Vagina (tissue), 2 donors: ENCODE measurements at regions not wholly inside any gene's neighbourhood (a gene's known extent, or its start where the extent isn't known, plus 50 kb on each side); places are given as distances from the start of the nearest gene placed in this dataset.

Experiments
- DNase-seq, 2 donors: peaks; one replicate each; pipeline ENCODE4 v3.0.0-alpha.2; 2017; ENCODE audit errors: extremely low spot score in 2 of 2
- H3K27ac ChIP-seq: fragments of 200-600 bp; sonication (generic); one replicate; pipeline ENCODE4 v1.5.1; 2019
- H3K27me3 ChIP-seq: fragments of 200-600 bp; sonication (generic); one replicate; pipeline ENCODE4 v1.5.1; 2019
- H3K36me3 ChIP-seq, 2 donors: fragments of 200-600 bp; sonication (generic); one replicate each; pipeline ENCODE4 v1.5.1; 2017 to 2019
- H3K4me1 ChIP-seq: fragments of 200-600 bp; sonication (generic); one replicate; pipeline ENCODE4 v1.5.1; 2019
- H3K4me3 ChIP-seq, 2 donors: fragments of 200-600 bp; sonication (generic); 1 replicate in 1 of 2; 2 replicates in 1 of 2; pipeline ENCODE4 v1.5.1; 2016 to 2019
- H3K9me3 ChIP-seq: fragments of 200-600 bp; sonication (generic); one replicate; pipeline ENCODE4 v1.5.1; 2019
- CTCF ChIP-seq, 3 experiments: fragments of 450-650 bp in 2 of 3; fragments of 200-600 bp in 1 of 3; sonication (generic) in 1 of 3; IDR thresholded peaks; one replicate each; pipeline ENCODE4 v1.5.1; 2017 to 2019; ENCODE audit warnings: antibody characterized with exemption in 3 of 3, mild to moderate bottlenecking in 2 of 3, moderate library complexity in 2 of 3
- POLR2A ChIP-seq, 2 donors: fragments of 450-650 bp; IDR thresholded peaks; one replicate each; pipeline ENCODE4 v1.6.1; 2017; ENCODE audit warnings: antibody characterized with exemption in 2 of 2, mild to moderate bottlenecking in 2 of 2, moderate library complexity in 2 of 2
- POLR2AphosphoS5 ChIP-seq, 2 donors: sonication (generic); formaldehyde crosslinking; IDR thresholded peaks; one replicate each; pipeline ENCODE4 v1.9.0; 2017; ENCODE audit warnings: antibody characterized with exemption in 2 of 2, mild to moderate bottlenecking in 2 of 2, low read depth in 1 of 2; ENCODE audit not compliant: insufficient read depth in 1 of 2
- intact Hi-C: fragments of 100-400 bp; cut with DNase I; formaldehyde crosslinking; loops from one replicate; pipeline ENCODE4 v1.15.1; 2023

- Histone ChIP-seq H3K36me3 (no peaks in the 10 kb centered on the region), H3K27me3 (no peaks in the 10 kb centered on the region), H3K4me3 (no peak overlapping the region), H3K4me1 (no peaks in the 10 kb centered on the region), H3K9me3 (no peaks in the 10 kb centered on the region), H3K27ac (no peak overlapping the region)
- intact Hi-C loops: no loop called here
- TF ChIP-seq POLR2A (IDR thresholded peaks at IDR 0.05): no peak
- no peak for TF ChIP-seq POLR2AphosphoS5 (IDR thresholded peaks at IDR 0.05; ENCODE audit: insufficient read depth in 1 of 2, low read depth in 1 of 2)
- TF ChIP-seq CTCF (IDR thresholded peaks at IDR 0.05): no peak
- no peak for DNase-seq
Observed at GRCh38 chr13:83825676-83826075, 56.6 kb downstream of the SLITRK1 start.

DNA sequence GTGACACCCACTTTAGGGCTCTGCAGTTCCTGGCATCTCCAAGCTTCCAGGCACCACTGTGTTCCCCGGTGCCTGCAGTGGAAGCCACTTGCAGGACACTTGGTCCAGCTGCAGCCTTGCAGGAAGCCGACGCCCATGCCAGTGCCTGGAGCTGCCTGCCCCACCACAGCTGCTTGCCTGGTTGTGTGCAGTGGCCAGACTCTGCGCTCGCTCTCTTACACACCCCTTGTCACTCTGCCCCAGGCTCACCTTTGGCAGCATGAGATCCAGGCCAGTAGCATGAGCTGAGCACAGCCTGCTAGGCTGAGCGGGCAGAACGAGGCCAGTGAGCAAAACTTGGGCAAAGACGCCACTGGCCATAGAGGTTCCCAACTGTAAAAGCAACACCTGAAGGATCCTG, 57.7 kb downstream of the SLITRK1 start:
- no peak overlapping the region for H3K4me3 ChIP-seq
- intact Hi-C loops: no loop called here
- no peaks in the 10 kb centered on the region for H3K4me1 ChIP-seq
- H3K27ac ChIP-seq: no peak overlapping the region
- no peak for DNase-seq
- no peak for TF ChIP-seq POLR2AphosphoS5 (IDR thresholded peaks at IDR 0.05; ENCODE audit: insufficient read depth in 1 of 2, low read depth in 1 of 2)
- no peak for TF ChIP-seq CTCF (IDR thresholded peaks at IDR 0.05)
- TF ChIP-seq POLR2A (IDR thresholded peaks at IDR 0.05): no peak
- no peaks in the 10 kb centered on the region for H3K9me3 ChIP-seq
- no peaks in the 10 kb centered on the region for H3K27me3 ChIP-seq
- H3K36me3 ChIP-seq: no peaks in the 10 kb centered on the region

- Histone ChIP-seq H3K36me3 (no peaks in the 10 kb centered on the region), H3K27me3 (no peaks in the 10 kb centered on the region), H3K4me3 (no peak overlapping the region), H3K9me3 (no peaks in the 10 kb centered on the region), H3K4me1 (no peaks in the 10 kb centered on the region), H3K27ac (no peak overlapping the region)
- no peak for DNase-seq
- TF ChIP-seq POLR2A (IDR thresholded peaks at IDR 0.05) (no peak), CTCF (IDR thresholded peaks at IDR 0.05) (no peak), POLR2AphosphoS5 (IDR thresholded peaks at IDR 0.05; ENCODE audit: insufficient read depth in 1 of 2, low read depth in 1 of 2) (no peak)
- intact Hi-C loops: no loop called here
Observed at GRCh38 chr13:83824120-83824519, 58.2 kb downstream of the SLITRK1 start.

GRCh38 chr13:83819611-83820010, 62.7 kb downstream of the SLITRK1 start:
- Histone ChIP-seq H3K36me3 (no peaks in the 10 kb centered on the region), H3K9me3 (no peaks in the 10 kb centered on the region), H3K4me1 (no peaks in the 10 kb centered on the region), H3K4me3 (no peak overlapping the region), H3K27ac (no peak overlapping the region), H3K27me3 (no peaks in the 10 kb centered on the region)
- TF ChIP-seq CTCF (IDR thresholded peaks at IDR 0.05): no peak
- TF ChIP-seq POLR2A (IDR thresholded peaks at IDR 0.05): no peak
- TF ChIP-seq POLR2AphosphoS5 (IDR thresholded peaks at IDR 0.05; ENCODE audit: insufficient read depth in 1 of 2, low read depth in 1 of 2): no peak
- intact Hi-C loops: no loop called here
- no peak for DNase-seq

DNA sequence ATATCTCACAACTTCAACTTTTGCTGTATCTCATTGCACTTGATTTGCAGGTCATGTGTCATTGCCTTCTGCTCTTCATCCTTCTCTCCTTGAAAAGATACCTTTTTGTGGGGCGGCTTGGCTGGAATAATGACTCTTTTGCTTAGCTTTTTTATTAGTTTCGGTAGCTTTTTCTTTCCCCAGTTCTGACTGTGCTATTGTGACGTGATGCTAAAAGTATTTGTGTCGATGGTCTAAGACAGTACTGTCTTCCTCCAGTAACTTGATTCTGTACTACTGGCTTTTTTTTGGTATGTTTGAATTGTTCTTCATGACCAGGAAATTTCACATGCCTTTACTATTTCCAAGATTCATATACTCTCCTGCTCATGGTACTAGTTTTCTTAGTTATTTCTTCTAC, 63.1 kb downstream of the SLITRK1 start:
- intact Hi-C loops: no loop called here
- Histone ChIP-seq H3K27me3 (no peaks in the 10 kb centered on the region), H3K9me3 (no peaks in the 10 kb centered on the region), H3K27ac (no peak overlapping the region), H3K4me1 (no peaks in the 10 kb centered on the region), H3K36me3 (no peaks in the 10 kb centered on the region), H3K4me3 (no peak overlapping the region)
- no peak for DNase-seq
- TF ChIP-seq POLR2A (IDR thresholded peaks at IDR 0.05) (no peak), CTCF (IDR thresholded peaks at IDR 0.05) (no peak), POLR2AphosphoS5 (IDR thresholded peaks at IDR 0.05; ENCODE audit: insufficient read depth in 1 of 2, low read depth in 1 of 2) (no peak)
